Thoracic aorta (tissue), 2 donors: ENCODE measurements at regions not wholly inside any gene's neighbourhood (a gene's known extent, or its start where the extent isn't known, plus 50 kb on each side); places are given as distances from the start of the nearest gene placed in this dataset.

Experiments used
- ATAC-seq: fragments of 150-250 bp; one replicate; pipeline ENCODE4 v1.8.0; 2017; ENCODE audit warnings: low read depth; ENCODE audit not compliant: insufficient number of reproducible peaks, low FRiP score
- DNase-seq: peaks from one replicate; pipeline ENCODE4 v3.0.0-alpha.2; 2020; ENCODE audit warnings: low spot score
- H3K27ac ChIP-seq, 2 donors: fragments of 200-600 bp; sonication (generic); 1 replicate in 1 of 2; 2 replicates in 1 of 2; pipeline ENCODE4 v1.5.1; 2016; ENCODE audit warnings: mild to moderate bottlenecking in 2 of 2, moderate library complexity in 2 of 2
- H3K27me3 ChIP-seq: fragments of 200-600 bp; sonication (generic); replicated peaks from 2 replicates; pipeline ENCODE4 v1.6.0; 2016; ENCODE audit warnings: mild to moderate bottlenecking; ENCODE audit not compliant: insufficient read depth
- H3K36me3 ChIP-seq: fragments of 200-600 bp; sonication (generic); one replicate; pipeline ENCODE4 v1.5.1; 2016
- H3K4me1 ChIP-seq, 2 donors: fragments of 200-600 bp; sonication (generic); 1 replicate in 1 of 2; 2 replicates in 1 of 2; pipeline versions ENCODE4 v1.5.1 to v1.6.0; 2016; ENCODE audit warnings: low read depth in 2 of 2, mild to moderate bottlenecking in 1 of 2; ENCODE audit not compliant: control insufficient read depth in 1 of 2
- H3K4me3 ChIP-seq: fragments of 200-600 bp; sonication (generic); 2 replicates; pipeline ENCODE4 v1.5.1; 2016; ENCODE audit warnings: mild to moderate bottlenecking
- H3K9me3 ChIP-seq: fragments of 200-600 bp; sonication (generic); 2 replicates; pipeline ENCODE4 v1.5.1; 2016
- TF ChIP-seq, protein P1 (sequence below): fragments of 200-600 bp; sonication (generic); IDR thresholded peaks from one replicate; pipeline ENCODE4 v1.5.1; 2019; ENCODE audit warnings: antibody characterized with exemption

DNA sequence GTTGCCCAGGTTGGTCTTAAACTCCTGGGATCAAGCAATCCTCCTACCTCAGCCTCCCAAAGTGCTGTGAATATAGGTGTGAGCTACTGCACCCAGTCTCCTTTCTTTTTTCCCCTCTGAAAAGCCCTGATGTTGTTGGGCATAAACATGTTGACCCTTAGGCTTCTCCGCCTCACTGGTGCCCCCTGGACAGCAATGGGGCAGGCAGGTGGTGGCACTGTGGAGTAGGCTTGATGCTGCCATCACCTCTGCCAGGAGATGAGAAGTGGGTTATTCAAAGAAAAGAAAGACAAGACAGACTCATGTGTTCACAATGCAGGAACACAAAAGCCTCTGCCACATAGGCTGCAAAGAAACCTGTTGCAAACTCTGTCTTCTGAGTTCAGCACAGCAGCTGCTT, 169.9 kb downstream of the EN1 start:
- H3K4me1 ChIP-seq = no peaks in the 10 kb centered on the region
- no peaks in the 10 kb centered on the region for H3K27me3 ChIP-seq
- H3K4me3 ChIP-seq = no peak overlapping the region
- H3K36me3 ChIP-seq = no peaks in the 10 kb centered on the region
- no peaks in the 10 kb centered on the region for H3K9me3 ChIP-seq
- H3K27ac ChIP-seq = no peak overlapping the region
- DNase-seq (no peak), ATAC-seq (no peak)
- TF ChIP-seq, protein P1, sequence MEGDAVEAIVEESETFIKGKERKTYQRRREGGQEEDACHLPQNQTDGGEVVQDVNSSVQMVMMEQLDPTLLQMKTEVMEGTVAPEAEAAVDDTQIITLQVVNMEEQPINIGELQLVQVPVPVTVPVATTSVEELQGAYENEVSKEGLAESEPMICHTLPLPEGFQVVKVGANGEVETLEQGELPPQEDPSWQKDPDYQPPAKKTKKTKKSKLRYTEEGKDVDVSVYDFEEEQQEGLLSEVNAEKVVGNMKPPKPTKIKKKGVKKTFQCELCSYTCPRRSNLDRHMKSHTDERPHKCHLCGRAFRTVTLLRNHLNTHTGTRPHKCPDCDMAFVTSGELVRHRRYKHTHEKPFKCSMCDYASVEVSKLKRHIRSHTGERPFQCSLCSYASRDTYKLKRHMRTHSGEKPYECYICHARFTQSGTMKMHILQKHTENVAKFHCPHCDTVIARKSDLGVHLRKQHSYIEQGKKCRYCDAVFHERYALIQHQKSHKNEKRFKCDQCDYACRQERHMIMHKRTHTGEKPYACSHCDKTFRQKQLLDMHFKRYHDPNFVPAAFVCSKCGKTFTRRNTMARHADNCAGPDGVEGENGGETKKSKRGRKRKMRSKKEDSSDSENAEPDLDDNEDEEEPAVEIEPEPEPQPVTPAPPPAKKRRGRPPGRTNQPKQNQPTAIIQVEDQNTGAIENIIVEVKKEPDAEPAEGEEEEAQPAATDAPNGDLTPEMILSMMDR = no peak

DNA sequence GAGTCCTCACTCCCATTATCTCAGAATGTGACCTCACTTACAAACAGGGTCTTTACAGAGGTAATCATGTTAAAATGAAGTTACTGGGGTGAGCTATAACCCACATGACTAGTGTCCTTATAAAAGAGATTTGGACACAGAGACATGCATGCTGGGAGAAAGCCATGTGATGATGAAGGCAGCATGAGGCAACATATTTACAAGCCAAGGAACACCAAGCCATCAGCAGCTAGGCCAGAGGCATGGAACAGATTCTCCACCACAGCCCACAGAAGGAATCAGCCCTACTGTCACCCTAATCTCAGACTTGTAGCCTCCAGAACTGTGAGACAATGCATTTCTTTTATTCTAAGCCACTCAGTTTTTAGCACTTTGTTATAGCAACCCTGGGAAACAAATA, 171.9 kb downstream of the EN1 start:
- ATAC-seq (no peak), DNase-seq (no peak)
- no peaks in the 10 kb centered on the region for H3K36me3 ChIP-seq
- TF ChIP-seq, protein P1 = no peak
- no peaks in the 10 kb centered on the region for H3K27me3 ChIP-seq
- no peaks in the 10 kb centered on the region for H3K4me1 ChIP-seq
- H3K27ac ChIP-seq = no peak overlapping the region
- no peak overlapping the region for H3K4me3 ChIP-seq
- no peaks in the 10 kb centered on the region for H3K9me3 ChIP-seq

DNA sequence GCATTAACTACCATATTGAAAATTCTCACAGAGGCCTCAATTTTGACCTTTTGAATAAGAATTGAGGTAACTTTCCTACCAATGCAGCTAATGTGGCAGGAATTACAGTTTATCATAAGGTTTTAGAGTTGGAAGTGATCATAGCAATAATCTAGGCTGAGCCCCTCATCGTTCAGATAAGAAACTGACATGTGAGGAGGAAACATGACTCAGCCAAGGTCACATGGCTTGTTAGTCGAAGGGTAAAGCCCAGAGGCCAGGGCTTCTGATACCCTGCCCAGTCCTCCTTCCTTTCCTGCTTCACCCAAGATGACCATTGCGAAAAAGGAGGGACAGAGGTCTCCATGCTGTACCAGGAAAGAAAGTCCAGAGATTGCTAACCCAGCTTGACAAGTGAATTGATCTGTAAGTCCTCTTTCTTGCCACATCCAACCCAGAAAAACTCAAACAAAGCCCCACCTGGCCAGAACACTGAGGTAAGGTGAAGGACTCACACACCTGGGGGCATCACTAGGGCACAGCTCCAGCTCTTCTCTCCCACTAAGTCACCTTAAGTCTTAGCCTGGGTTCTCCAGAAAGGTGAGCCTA, 174.8 kb downstream of the EN1 start:
- Histone ChIP-seq H3K36me3 (no peaks in the 10 kb centered on the region), H3K27me3 (no peaks in the 10 kb centered on the region), H3K9me3 (no peaks in the 10 kb centered on the region), H3K4me3 (no peak overlapping the region), H3K4me1 (peaks cover 3 to 15% of the 10 kb centered on the region in 2 donors), H3K27ac (no peak overlapping the region)
- TF ChIP-seq, protein P1 = no peak
- ATAC-seq = no peak
- no peak for DNase-seq

DNA sequence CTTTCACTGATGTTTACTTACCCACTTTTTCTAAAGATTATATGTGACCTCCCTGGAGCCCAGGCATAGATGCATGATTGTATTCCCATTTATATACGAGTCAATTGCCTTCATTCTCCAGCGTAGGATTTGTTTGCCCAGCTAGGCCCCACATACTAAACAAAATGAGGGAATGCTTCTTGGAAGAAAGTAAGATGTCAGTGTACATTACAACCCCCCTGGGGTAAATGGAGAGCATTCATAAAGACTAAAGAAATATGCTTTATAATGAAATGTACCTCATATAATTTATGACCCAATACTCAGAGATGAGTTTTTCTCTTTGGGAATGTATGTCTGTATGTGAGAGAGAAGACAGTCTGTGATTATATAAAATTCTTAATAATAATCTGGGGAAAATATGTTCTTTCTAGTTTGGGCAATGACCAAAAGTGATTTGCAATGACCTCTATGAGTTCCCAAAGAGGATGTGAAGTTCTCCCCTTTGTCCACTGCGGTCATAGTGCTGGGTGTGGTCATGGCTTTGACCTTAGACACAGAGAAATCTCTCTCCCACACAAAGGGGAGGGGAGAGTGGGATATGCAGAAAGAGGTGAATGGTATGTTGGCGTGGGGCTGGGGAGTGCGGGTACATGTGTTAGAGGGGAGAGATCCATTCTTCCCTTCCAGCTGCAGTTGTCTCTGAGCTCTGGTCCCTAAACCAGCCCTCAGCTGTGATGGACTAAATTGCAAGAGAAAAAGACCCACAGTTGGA, 175.6 kb downstream of the EN1 start:
- Histone ChIP-seq H3K4me1 (peaks cover 3 to 15% of the 10 kb centered on the region in 2 donors), H3K4me3 (no peak overlapping the region), H3K9me3 (no peaks in the 10 kb centered on the region), H3K27me3 (no peaks in the 10 kb centered on the region), H3K36me3 (no peaks in the 10 kb centered on the region), H3K27ac (no peak overlapping the region)
- no peak for DNase-seq
- TF ChIP-seq, protein P1 = no peak
- no peak for ATAC-seq

DNA sequence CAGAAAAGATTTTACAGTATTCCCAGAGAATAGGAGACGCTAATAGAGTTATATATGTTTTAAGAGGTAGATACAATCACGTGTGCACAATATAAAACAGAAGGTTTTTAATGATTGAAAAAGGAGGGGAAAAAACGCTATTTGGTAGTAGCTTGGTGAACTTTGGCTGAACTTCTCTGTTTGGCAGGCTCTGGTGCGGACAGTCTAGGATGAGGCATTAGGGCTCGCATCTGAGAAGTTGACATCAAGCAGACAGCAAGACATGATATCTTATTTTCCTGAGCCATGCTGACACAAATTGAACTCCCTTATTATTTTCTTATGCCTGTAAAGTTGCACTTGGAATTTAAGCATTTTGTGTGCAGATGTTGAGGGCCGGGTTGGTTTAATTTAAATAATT, 176.6 kb downstream of the EN1 start:
- Histone ChIP-seq H3K27me3 (no peaks in the 10 kb centered on the region), H3K9me3 (no peaks in the 10 kb centered on the region), H3K27ac (no peak overlapping the region), H3K4me1 (peaks cover 3 to 15% of the 10 kb centered on the region in 2 donors), H3K4me3 (no peak overlapping the region), H3K36me3 (no peaks in the 10 kb centered on the region)
- TF ChIP-seq, protein P1 = no peak
- ATAC-seq = no peak
- no peak for DNase-seq
